PC-3 (cell line): ENCODE measurements at regions not wholly inside any gene's neighbourhood (a gene's known extent, or its start where the extent isn't known, plus 50 kb on each side); places are given as distances from the start of the nearest gene placed in this dataset.

Experiments
- CTCF ChIP-seq: fragments of 300-600 bp; sonication (generic); conservative IDR thresholded peaks from 2 replicates; pipeline ENCODE4 v1.5.1; 2017; ENCODE audit warnings: antibody characterized with exemption, low read depth, mild to moderate bottlenecking, low read length
- EZH2 ChIP-seq: fragments of 300-600 bp; sonication (generic); IDR thresholded peaks from one replicate; pipeline ENCODE4 v1.6.1; 2017; ENCODE audit warnings: antibody characterized with exemption, mild to moderate bottlenecking, low read length; ENCODE audit not compliant: unreplicated experiment
- EZH2phosphoT487 ChIP-seq: fragments of 300-600 bp; sonication (generic); IDR thresholded peaks from 2 replicates; pipeline ENCODE4 v1.6.1; 2018; ENCODE audit warnings: mild to moderate bottlenecking, antibody characterized with exemption, low read length, borderline replicate concordance

GRCh38 chr5:26012078-26012477 lies 1026.3 kb downstream of the CDH9 start:
- TF ChIP-seq EZH2 (no peak), CTCF (no peak), EZH2phosphoT487 (no peak)
